ENCODE measurements at regions not wholly inside any gene's neighbourhood (a gene's known extent, or its start where the extent isn't known, plus 50 kb on each side); places are given as distances from the start of the nearest gene placed in this dataset.
A peak's percentile ranks its signal among the peaks of the same experiment; 100 is the strongest.

- DNase-seq = no peak
Measured at GRCh38 chr11:37574361-37574760, 976.3 kb upstream of the RAG2 start.

GRCh38 chr11:37572491-37573171 lies 974.6 kb upstream of the RAG2 start:
- DNase-seq = peak; percentile 6

GRCh38 chr11:37571246-37571645 lies 973.2 kb upstream of the RAG2 start:
- peak; percentile 9 for DNase-seq

- no peak for DNase-seq
Measured at GRCh38 chr11:37560991-37561390, 963.0 kb upstream of the RAG2 start.

GRCh38 chr11:37560346-37560745 lies 962.3 kb upstream of the RAG2 start:
- DNase-seq = peak; percentile 3

- DNase-seq = no peak
Measured at GRCh38 chr11:37558619-37559210, 960.7 kb upstream of the RAG2 start.

- DNase-seq = no peak
Measured at GRCh38 chr11:37557990-37558389, 960.0 kb upstream of the RAG2 start.

- no peak for DNase-seq
Measured at GRCh38 chr11:37552284-37552683, 954.2 kb upstream of the RAG2 start.

- peak; percentile 6 for DNase-seq
Measured at GRCh38 chr11:37544491-37544890, 946.5 kb upstream of the RAG2 start.

- DNase-seq = no peak
Measured at GRCh38 chr11:37533830-37534229, 935.8 kb upstream of the RAG2 start.

GRCh38 chr11:37533087-37533486 lies 935.1 kb upstream of the RAG2 start:
- no peak for DNase-seq

- DNase-seq = no peak
Measured at GRCh38 chr11:37532271-37532670, 934.2 kb upstream of the RAG2 start.

GRCh38 chr11:37527545-37527944 lies 929.5 kb upstream of the RAG2 start:
- DNase-seq = no peak

GRCh38 chr11:37525336-37525735 lies 927.3 kb upstream of the RAG2 start:
- no peak for DNase-seq

GRCh38 chr11:37519781-37520180 lies 921.7 kb upstream of the RAG2 start:
- peak; percentile 77 for DNase-seq

GRCh38 chr11:37512156-37512780 lies 914.2 kb upstream of the RAG2 start:
- DNase-seq = peak; percentile 64

- DNase-seq = peak; percentile 92
Measured at GRCh38 chr11:37511425-37511933, 913.4 kb upstream of the RAG2 start.

- DNase-seq = no peak
Measured at GRCh38 chr11:37509506-37509905, 911.5 kb upstream of the RAG2 start.

GRCh38 chr11:37506531-37506930 lies 908.5 kb upstream of the RAG2 start:
- peak; percentile 37 for DNase-seq

GRCh38 chr11:37505406-37505805 lies 907.4 kb upstream of the RAG2 start:
- DNase-seq = no peak

- DNase-seq = peak; percentile 95
Measured at GRCh38 chr11:37504921-37505320, 906.9 kb upstream of the RAG2 start.

GRCh38 chr11:37504060-37504611 lies 906.1 kb upstream of the RAG2 start:
- DNase-seq = peak; percentile 92

- no peak for DNase-seq
Measured at GRCh38 chr11:37503411-37504059, 905.5 kb upstream of the RAG2 start.

Measured in fibroblast of skin of abdomen (primary cell).